Endodermal cell (in vitro differentiated cells): ENCODE measurements at regions not wholly inside any gene's neighbourhood (a gene's known extent, or its start where the extent isn't known, plus 50 kb on each side); places are given as distances from the start of the nearest gene placed in this dataset.

Source experiments
- DNase-seq: peaks from one replicate; pipeline ENCODE4 v3.0.0-alpha.2; 2017
- H3K27ac ChIP-seq: 2 replicates; pipeline ENCODE4 v1.5.1; 2013; ENCODE audit warnings: mild to moderate bottlenecking, low read depth, low read length, moderate library complexity
- H3K27me3 ChIP-seq: 2 replicates; pipeline ENCODE4 v1.6.1; 2013; ENCODE audit warnings: mild to moderate bottlenecking, low read length, moderate library complexity; ENCODE audit not compliant: insufficient read depth, control insufficient read depth, poor library complexity, severe bottlenecking
- H3K36me3 ChIP-seq: 2 replicates; pipeline ENCODE4 v1.7.0; 2013; ENCODE audit warnings: mild to moderate bottlenecking, low read length, moderate library complexity; ENCODE audit not compliant: control insufficient read depth, insufficient read depth
- H3K4me1 ChIP-seq: one replicate; pipeline ENCODE4 v1.7.0; 2013; ENCODE audit warnings: low read length; ENCODE audit not compliant: control insufficient read depth, insufficient read depth
- H3K4me3 ChIP-seq: 2 replicates; pipeline ENCODE4 v1.5.1; 2013; ENCODE audit warnings: mild to moderate bottlenecking, low read length, moderate library complexity
- H3K9ac ChIP-seq: 2 replicates; pipeline ENCODE4 v1.6.1; 2013; ENCODE audit warnings: mild to moderate bottlenecking, low read length, moderate library complexity; ENCODE audit not compliant: poor library complexity, severe bottlenecking; ENCODE audit errors: extremely low read depth
- H3K9me3 ChIP-seq: 2 replicates; pipeline ENCODE4 v1.6.1; 2013; ENCODE audit warnings: mild to moderate bottlenecking, low read length, moderate library complexity; ENCODE audit not compliant: control insufficient read depth
- H3K27ac Mint-ChIP-seq: 2 replicates; pipeline ENCODE4 v1.8.0; 2020; ENCODE audit warnings: mixed read lengths
- H3K27me3 Mint-ChIP-seq: 2 replicates; pipeline ENCODE4 v1.8.0; 2021; ENCODE audit warnings: mild to moderate bottlenecking, mixed read lengths; ENCODE audit not compliant: insufficient read depth
- H3K36me3 Mint-ChIP-seq: 2 replicates; pipeline ENCODE4 v1.8.0; 2020; ENCODE audit warnings: low read depth, mixed read lengths
- H3K4me1 Mint-ChIP-seq: 2 replicates; pipeline ENCODE4 v1.8.0; 2020; ENCODE audit warnings: mixed read lengths
- H3K4me3 Mint-ChIP-seq: 2 replicates; pipeline ENCODE4 v1.8.0; 2020; ENCODE audit warnings: mild to moderate bottlenecking, moderate library complexity, mixed read lengths
- H3K9me3 Mint-ChIP-seq: 2 replicates; pipeline ENCODE4 v1.8.0; 2020; ENCODE audit warnings: mild to moderate bottlenecking, mixed read lengths
- CTCF ChIP-seq: fragments of 200-600 bp; sonication (generic); conservative IDR thresholded peaks from 2 replicates; pipeline ENCODE4 v1.5.0; 2021; ENCODE audit warnings: antibody characterized with exemption, mild to moderate bottlenecking
- WGBS, 2 experiments: methylation state at CpG; one replicate each; pipeline versions ENCODE4 v1.1.5 to v1.1.7; 2013; ENCODE audit warnings: missing lambda C conversion rate in 2 of 2, mixed read lengths in 1 of 2; ENCODE audit not compliant: insufficient coverage in 1 of 2, insufficient read length in 1 of 2; 5-methylcytosine and 5-hydroxymethylcytosine counted together

GRCh38 chr5:145090115-145090514 is 745.0 kb downstream of the PRELID2 start:
- H3K36me3 Mint-ChIP-seq: no peaks in the 10 kb centered on the region
- H3K9me3 Mint-ChIP-seq: peaks cover 1% of the 10 kb centered on the region
- Histone ChIP-seq H3K36me3 (no peaks in the 10 kb centered on the region), H3K27me3 (no peaks in the 10 kb centered on the region), H3K9me3 (no peaks in the 10 kb centered on the region), H3K4me1 (no peaks in the 10 kb centered on the region), H3K9ac (no peak overlapping the region), H3K27ac (no peak overlapping the region), H3K4me3 (no peak overlapping the region)
- no peak overlapping the region for H3K27ac Mint-ChIP-seq
- H3K27me3 Mint-ChIP-seq: no peaks in the 10 kb centered on the region
- no peak overlapping the region for H3K4me3 Mint-ChIP-seq
- WGBS, 2 experiments: 90% methylated on average over 1 of the region's 1 CpG; no CpG with 5 or more reads in 1 of the 2 experiments
- no peak for TF ChIP-seq CTCF
- no peak for DNase-seq
- H3K4me1 Mint-ChIP-seq: no peaks in the 10 kb centered on the region

GRCh38 chr5:145084834-145085233 is 750.3 kb downstream of the PRELID2 start:
- H3K27ac Mint-ChIP-seq: no peak overlapping the region
- no peaks in the 10 kb centered on the region for H3K4me1 Mint-ChIP-seq
- TF ChIP-seq CTCF: no peak
- Histone ChIP-seq H3K27ac (no peak overlapping the region), H3K4me1 (no peaks in the 10 kb centered on the region), H3K9ac (no peak overlapping the region), H3K4me3 (no peak overlapping the region), H3K36me3 (no peaks in the 10 kb centered on the region), H3K27me3 (no peaks in the 10 kb centered on the region), H3K9me3 (no peaks in the 10 kb centered on the region)
- no peak for DNase-seq
- no peaks in the 10 kb centered on the region for H3K27me3 Mint-ChIP-seq
- no peaks in the 10 kb centered on the region for H3K36me3 Mint-ChIP-seq
- no peak overlapping the region for H3K4me3 Mint-ChIP-seq
- 90 to 100% methylated on average over 2 of the region's 2 CpGs for WGBS, 2 experiments
- H3K9me3 Mint-ChIP-seq: no peaks in the 10 kb centered on the region

GRCh38 chr5:145077028-145077427 is 758.1 kb downstream of the PRELID2 start:
- H3K27me3 ChIP-seq: no peaks in the 10 kb centered on the region
- no peak overlapping the region for H3K4me3 ChIP-seq
- H3K27me3 Mint-ChIP-seq: no peaks in the 10 kb centered on the region
- H3K4me1 ChIP-seq: no peaks in the 10 kb centered on the region
- no peaks in the 10 kb centered on the region for H3K36me3 ChIP-seq
- H3K36me3 Mint-ChIP-seq: no peaks in the 10 kb centered on the region
- no peak overlapping the region for H3K27ac Mint-ChIP-seq
- no peak overlapping the region for H3K9ac ChIP-seq
- DNase-seq: no peak
- 96 to 100% methylated on average over 1 to 5 of the region's 6 CpGs for WGBS, 2 experiments
- no peak overlapping the region for H3K27ac ChIP-seq
- no peaks in the 10 kb centered on the region for H3K4me1 Mint-ChIP-seq
- TF ChIP-seq CTCF: no peak
- H3K9me3 Mint-ChIP-seq: no peaks in the 10 kb centered on the region
- H3K9me3 ChIP-seq: no peaks in the 10 kb centered on the region
- H3K4me3 Mint-ChIP-seq: no peak overlapping the region
